ENCODE measurements at regions not wholly inside any gene's neighbourhood (a gene's known extent, or its start where the extent isn't known, plus 50 kb on each side); places are given as distances from the start of the nearest gene placed in this dataset.

DNA sequence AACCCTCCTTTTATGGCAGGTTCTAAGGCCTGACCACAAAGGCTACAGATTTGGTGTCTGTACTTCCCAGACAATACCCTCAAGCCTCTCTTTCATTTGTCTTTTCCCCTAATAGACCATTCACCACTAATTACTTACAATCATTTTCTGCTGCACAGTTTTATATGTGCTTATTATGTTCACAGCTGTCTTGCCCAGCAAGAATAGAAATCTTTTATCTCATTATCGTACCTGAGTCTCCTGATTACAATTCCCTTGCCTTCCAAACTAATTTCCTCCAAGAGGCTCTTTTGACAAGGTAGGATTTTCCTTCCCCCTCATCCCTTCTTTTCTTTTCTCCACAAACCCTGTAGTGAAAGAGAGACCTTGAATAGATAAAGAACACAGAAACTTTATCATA, 352.5 kb upstream of the FMR1 start:
- DNase-seq: no peak

More for the DNA sequence above, 352.5 kb upstream of the FMR1 start:
- no peak overlapping the region for H2AFZ ChIP-seq (replicated peaks; ENCODE audit: low read length, poor library complexity)
- H3K27ac ChIP-seq (ENCODE audit: insufficient read depth, low read length): no peak overlapping the region
- H2BK20ac ChIP-seq (ENCODE audit: low read depth, low read length): no peak overlapping the region
- no peak overlapping the region for H4K5ac ChIP-seq (ENCODE audit: low read depth, low read length)
- no peak overlapping the region for H3K4me3 ChIP-seq (ENCODE audit: insufficient read depth, low read depth, low read length)
- CTCF ChIA-PET: no interaction called here
- in situ Hi-C loops (cut with MboI; ENCODE audit: low sequenced_read_pairs) (no loop called here), intact Hi-C loops (cut with micrococcal nuclease) (no loop called here), dilution Hi-C loops (cut with HindIII; ENCODE audit: low sequenced_read_pairs, unreplicated experiment) (no loop called here)
- H3K4me2 ChIP-seq (ENCODE audit: low read depth, low read length): no peak overlapping the region
- H3K27me3 ChIP-seq (ENCODE audit: control insufficient read depth, insufficient read depth, low read length): no peaks in the 10 kb centered on the region
- H2AK5ac ChIP-seq (ENCODE audit: low read depth, low read length): no peak overlapping the region
- no CpG with 5 or more reads among the region's 1 CpG for WGBS, 2 experiments (ENCODE audit: extremely low coverage in 2 of 2, insufficient read length in 1 of 2)
- no peak overlapping the region for H3K23ac ChIP-seq (ENCODE audit: low read depth, low read length)
- no peak overlapping the region for H3K9ac ChIP-seq (ENCODE audit: low read depth, low read length)
- no peak for TF ChIP-seq CEBPB (IDR thresholded peaks at IDR 0.05; ENCODE audit: low read depth, low read length)
- ATAC-seq (ENCODE audit: low read depth): no peak
- H3K18ac ChIP-seq (ENCODE audit: low read depth, low read length): no peak overlapping the region
- H4K20me1 ChIP-seq (ENCODE audit: insufficient read depth, low read length): no peaks in the 10 kb centered on the region
- no peak overlapping the region for H3K4ac ChIP-seq (ENCODE audit: low read depth, low read length)
- BruUV-seq (replicated peaks): no TSS peak
- no peak overlapping the region for H3K56ac ChIP-seq (ENCODE audit: extremely low read depth, insufficient read depth, low read length)
- no peaks in the 10 kb centered on the region for H3K79me1 ChIP-seq (ENCODE audit: low read depth in 1 of 2, low read length in 2 of 2)
- no peak overlapping the region for H2AK9ac ChIP-seq (replicated peaks; ENCODE audit: low read depth, low read length, poor library complexity)
- H4K8ac ChIP-seq (ENCODE audit: low read depth in 2 of 2, low read length in 2 of 2): no peak overlapping the region
- no peak overlapping the region for H2BK15ac ChIP-seq (ENCODE audit: low read depth, low read length)
- H3K9me3 ChIP-seq (ENCODE audit: control insufficient read depth, insufficient read depth, low read length): no peaks in the 10 kb centered on the region; the same call in 1 of the 2 replicates
- H3K14ac ChIP-seq (replicated peaks; ENCODE audit: low read depth, low read length): no peak overlapping the region
- no peak overlapping the region for H2BK5ac ChIP-seq (ENCODE audit: low read depth, low read length, poor library complexity, severe bottlenecking)
- H3K4me1 ChIP-seq (ENCODE audit: control insufficient read depth, insufficient read depth, low read length): no peaks in the 10 kb centered on the region
- no peaks in the 10 kb centered on the region for H3K36me3 ChIP-seq (ENCODE audit: control insufficient read depth, insufficient read depth, low read length)
- no peak overlapping the region for H2BK120ac ChIP-seq (ENCODE audit: low read depth, low read length)
- H3K9me1 ChIP-seq (ENCODE audit: insufficient read depth, low read length): no peaks in the 10 kb centered on the region
- POLR2A ChIA-PET (ENCODE audit: unreplicated experiment): no interaction called here
- H4K91ac ChIP-seq (ENCODE audit: insufficient read depth, low read depth, low read length): no peak overlapping the region

Measured in IMR-90 (cell line).